ENCODE measurements at regions not wholly inside any gene's neighbourhood (a gene's known extent, or its start where the extent isn't known, plus 50 kb on each side); places are given as distances from the start of the nearest gene placed in this dataset.

DNA sequence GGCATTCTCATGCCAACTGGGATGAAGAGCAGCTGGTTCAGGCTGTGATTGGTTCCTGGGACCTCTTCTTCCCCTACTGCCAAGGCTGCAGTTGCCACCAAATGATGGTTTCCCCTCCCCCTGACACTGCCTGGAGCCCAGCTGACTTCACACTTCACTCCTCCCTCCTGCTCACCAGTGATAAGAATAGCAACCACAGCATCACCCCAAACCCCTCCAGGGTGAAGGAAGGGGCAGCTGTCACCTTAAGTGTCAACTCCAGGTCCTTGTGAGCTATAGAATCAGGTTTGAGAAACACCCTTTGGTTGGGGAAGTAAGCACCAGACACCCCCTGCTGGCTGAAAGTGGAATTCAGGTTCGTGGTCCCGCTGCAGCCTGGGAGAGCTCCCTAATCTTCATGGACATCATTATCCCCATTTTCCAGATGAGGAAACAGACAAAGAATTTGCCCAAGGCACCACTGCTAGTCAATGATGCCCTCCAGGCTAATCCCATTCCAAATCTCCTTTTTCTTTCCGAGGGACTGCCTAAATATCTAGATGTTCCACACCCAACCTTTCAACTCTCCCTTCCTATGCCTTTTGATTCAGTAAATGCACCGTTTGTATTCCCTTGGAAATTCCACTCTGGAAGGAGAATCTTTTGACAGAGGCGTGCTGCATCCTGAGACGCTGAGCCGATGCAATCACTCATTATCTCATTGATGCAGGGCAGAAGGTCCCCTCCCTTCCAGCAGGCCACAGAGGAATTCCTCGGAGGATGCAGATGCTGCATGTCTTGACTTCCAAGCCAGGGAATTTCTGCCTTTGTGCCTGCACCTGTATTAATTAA lies 50.6 kb upstream of the UQCRFS1 start:
- peak in 4 of 5 experiments; percentile 16 to 46 (median 29) for DNase-seq

GRCh38 chr19:29264897-29265296 lies 51.9 kb upstream of the UQCRFS1 start:
- DNase-seq = no peak

DNA sequence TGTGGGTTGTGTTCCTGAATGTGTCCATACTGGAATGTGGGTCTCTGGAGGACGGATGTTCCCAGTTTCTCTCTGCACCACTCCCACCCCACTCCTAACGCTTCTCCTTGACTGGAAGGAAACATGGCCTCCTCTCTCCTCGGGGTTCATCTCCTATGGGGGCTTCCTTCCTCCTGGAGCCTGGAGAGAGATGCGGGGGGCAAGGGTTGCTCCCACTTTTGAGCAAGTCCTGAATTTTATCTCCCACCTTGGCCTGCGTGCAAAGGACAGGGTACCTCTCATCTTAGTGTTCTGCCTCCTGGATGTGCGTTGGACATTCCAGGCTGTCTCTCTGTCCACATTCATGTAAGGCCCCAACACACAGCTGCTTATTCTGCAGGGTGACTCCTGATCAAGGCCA lies 52.5 kb upstream of the UQCRFS1 start:
- no peak for DNase-seq

DNA sequence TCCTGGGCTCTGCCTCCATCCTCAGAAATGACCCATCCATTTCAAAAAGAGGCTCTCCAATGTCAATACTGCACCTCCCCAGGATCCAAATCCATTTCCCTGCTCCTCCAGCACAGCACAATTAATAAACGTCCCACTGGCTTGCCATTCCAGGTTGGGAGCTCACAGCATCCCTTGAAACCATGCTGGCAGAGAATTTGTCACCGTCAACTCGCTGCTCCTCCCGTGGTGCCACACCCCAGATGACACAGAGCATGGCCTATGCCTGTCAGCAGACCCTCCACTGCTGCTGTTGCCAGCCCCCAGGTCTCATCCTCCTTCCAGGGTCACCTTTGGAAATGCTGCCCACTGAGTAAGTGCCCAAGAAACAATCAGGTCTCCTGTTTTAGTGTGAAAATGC lies 53.0 kb upstream of the UQCRFS1 start:
- no peak for DNase-seq

GRCh38 chr19:29266603-29267002 lies 53.7 kb upstream of the UQCRFS1 start:
- no peak for DNase-seq

- DNase-seq = no peak
These were observed 54.8 kb upstream of the UQCRFS1 start for GRCh38 chr19:29267701-29268100.

- DNase-seq = no peak
These were observed 55.2 kb upstream of the UQCRFS1 start for GRCh38 chr19:29268103-29268502.

GRCh38 chr19:29268721-29269393 lies 55.9 kb upstream of the UQCRFS1 start:
- DNase-seq = no peak

DNA sequence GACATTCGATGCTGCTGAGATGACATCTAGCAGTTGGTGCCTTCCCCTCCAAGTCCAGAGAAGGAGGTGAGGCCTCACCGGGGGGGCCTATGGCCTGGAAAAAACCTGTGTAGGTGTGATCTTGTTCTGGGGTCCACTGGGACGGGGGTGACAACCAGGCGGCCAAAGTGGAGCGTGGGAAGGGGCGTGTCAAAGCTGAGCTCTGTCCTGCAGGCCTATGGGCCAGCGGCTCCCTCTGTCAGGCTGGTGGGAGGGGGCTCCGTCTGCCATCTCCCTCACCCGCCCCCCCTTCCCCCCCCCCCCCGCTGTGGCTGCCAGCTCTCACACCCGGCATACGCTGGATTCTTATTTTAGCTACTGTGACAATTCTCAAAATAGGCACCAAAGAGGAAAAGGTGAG lies 56.7 kb upstream of the UQCRFS1 start:
- DNase-seq = no peak

DNA sequence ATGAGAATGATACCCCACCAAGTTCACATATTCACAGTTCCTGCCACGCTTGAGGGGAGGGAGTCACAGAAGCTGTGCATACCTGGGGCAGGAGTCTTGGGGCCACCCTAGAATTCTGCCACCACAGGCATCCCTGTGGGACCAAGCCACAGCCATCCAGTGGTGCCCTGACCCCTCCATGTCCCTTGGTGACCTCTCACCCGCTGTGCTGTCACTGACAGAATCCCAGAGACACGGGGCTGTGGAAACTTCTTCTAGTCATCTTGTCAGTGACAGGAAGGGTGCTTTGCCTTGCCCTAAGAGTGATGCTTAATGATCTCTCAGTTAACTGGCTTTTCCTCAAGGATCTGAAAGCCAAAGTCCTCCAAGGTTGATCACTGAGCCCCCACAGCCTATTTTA lies 58.4 kb upstream of the UQCRFS1 start:
- no peak for DNase-seq

DNA sequence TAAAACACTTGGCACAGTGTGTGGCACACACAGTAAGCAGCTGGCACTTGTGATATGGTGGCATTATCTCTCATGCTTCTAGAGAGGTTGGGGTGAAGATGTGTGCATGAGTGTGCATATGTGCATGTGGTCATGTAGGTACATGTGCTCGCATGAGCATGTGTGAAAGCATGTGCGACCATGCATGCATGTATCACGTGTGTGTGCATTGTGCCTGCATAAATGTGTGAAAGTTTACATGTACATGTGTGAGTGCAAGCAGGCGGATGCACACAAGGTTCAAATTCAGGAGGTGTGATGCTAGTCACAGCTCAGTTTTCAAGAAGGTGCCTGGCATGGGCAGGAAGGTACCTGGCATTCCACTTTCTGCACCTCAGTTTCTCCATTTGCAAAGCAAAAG lies 59.0 kb upstream of the UQCRFS1 start:
- DNase-seq = no peak

- DNase-seq = no peak
These were observed 60.2 kb upstream of the UQCRFS1 start for GRCh38 chr19:29273000-29273640.

GRCh38 chr19:29275266-29275665 lies 62.3 kb upstream of the UQCRFS1 start:
- no peak for DNase-seq

GRCh38 chr19:29277102-29277501 lies 64.2 kb upstream of the UQCRFS1 start:
- peak in 3 of 5 experiments; percentile 23 to 88 (median 54) for DNase-seq

DNA sequence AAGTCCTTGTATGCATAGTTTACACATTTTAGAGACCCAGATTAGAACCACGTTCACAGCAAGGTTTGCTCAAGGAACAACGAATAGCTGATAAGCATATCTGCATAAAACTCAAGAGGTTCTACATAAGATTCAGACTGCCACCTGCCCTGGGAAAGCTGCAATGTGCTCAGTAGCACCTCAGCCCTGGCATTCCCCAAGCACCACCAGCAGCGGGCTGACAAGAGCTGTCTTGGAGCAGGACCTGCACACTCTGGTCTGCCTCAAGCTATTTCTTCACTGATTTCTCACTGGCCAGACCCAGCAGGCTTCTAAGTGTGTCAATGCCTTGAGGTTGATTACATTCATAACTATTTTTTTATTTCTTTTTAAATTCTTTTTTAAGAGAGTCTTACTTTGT lies 65.8 kb upstream of the UQCRFS1 start:
- no peak for DNase-seq

DNA sequence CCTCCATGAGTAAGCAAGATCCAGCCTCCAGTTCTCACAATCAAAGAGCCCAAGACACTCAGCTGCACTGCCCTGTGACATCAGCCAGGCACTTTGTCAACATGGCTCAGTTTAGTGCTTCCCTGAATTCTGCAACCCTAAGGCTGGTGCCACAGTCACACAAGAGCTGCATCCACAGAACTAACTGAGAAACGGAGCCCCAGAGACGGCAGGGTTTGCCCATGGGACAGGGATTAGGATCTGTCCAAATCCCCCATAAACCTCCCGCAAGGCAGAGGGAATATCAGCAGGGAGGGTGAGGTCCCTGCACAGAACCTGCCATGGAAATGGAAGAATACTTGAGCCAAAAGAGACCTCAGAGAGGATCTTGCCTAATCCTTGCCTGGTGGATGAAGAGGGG lies 70.4 kb upstream of the UQCRFS1 start:
- DNase-seq = no peak

DNA sequence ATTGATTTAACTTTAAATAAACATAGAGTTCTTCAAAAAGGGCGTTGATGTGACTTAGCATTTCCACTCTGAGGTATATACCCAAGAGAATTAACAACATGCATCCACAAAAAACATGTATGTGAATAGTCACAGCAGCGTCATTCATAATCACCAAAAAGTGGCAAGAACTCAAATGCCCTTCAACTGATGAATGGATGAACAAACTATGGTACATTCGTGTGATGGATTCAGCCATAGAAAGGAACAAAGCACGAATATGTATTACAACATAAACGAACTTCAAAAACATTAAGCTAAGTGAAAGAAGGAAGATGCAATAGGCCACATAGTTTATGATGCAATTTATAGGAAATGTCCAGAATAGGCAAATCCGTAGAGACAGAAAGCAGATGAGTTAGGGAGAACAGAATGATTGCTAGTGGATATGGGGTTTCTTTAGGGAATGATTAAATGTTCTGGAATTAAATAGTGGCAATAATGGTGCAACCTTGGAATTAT lies 72.3 kb upstream of the UQCRFS1 start:
- no peak for DNase-seq

GRCh38 chr19:29285878-29286277 lies 72.9 kb upstream of the UQCRFS1 start:
- no peak for DNase-seq

GRCh38 chr19:29287061-29287460 lies 74.1 kb upstream of the UQCRFS1 start:
- DNase-seq = no peak

- DNase-seq = no peak
These were observed 75.3 kb upstream of the UQCRFS1 start for GRCh38 chr19:29288256-29288655.

DNA sequence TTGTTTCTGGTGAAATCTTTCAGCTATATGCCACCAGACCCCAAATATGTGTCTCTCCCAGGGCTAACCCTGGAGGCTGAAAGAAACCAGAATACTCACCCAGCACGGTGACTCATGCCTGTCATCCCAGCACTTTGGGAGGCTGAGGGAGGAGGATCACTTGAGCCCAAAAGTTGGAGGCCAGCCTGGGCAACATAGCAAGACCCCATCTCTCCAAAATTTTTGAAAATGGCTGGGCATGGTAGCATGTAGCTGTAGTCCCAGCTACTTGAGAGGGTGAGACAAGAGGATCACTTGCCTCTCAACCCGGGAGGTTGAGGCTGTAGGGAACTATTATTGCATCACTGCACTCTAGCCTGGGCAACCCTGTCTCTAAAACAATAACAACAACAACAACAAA lies 76.1 kb upstream of the UQCRFS1 start:
- no peak for DNase-seq

DNA sequence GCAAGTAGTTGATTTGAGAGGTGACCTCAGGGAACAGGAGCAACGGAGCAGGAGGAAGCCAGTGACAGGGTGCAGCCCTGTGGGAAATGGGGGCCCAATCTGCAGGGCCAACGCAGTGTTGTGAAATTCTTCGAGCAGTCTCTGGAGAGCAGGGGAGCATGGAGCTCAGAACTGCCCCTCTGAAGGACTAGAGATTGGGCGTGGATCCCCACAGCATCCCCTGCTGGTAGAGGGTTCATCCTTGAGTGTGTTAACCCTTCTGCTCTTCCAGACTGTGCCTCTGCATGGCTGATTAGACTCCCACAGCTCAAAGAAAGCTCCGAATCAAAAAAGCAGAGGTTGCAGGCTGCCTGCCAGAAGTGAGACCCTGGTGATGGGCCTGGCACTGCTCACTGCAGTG lies 77.9 kb upstream of the UQCRFS1 start:
- DNase-seq = no peak

DNA sequence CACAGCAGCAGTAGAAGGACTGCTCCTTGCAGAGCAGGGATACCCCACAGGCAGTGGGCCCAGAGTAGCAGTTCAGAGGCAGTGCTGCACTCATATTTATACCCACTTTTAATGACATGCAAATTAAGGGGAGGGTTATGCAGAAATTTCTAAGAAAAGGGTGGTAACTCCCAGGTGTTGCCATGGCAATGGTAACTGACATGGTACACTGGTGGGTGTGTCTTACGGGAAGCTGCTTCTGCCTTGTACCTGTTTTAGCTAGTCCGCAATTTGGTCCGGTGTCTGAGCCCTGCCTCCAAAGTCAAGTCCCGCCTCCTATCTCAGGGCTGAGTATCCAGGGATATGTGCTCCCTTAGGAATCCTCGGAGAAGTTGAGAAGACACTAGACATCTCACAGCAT lies 79.2 kb upstream of the UQCRFS1 start:
- no peak for DNase-seq

GRCh38 chr19:29292562-29292961 lies 79.6 kb upstream of the UQCRFS1 start:
- DNase-seq = no peak
